Inflammatory macrophage (primary cell): ENCODE measurements at regions not wholly inside any gene's neighbourhood (a gene's known extent, or its start where the extent isn't known, plus 50 kb on each side); places are given as distances from the start of the nearest gene placed in this dataset.
"Not testable (repeated sequence)": the region's sequence is repeated elsewhere in the genome, so short reads cannot be mapped to it uniquely, and the experiment has no call there.

Experiments used
- DNase-seq, 2 donors: peaks; one replicate each; pipeline ENCODE4 v3.0.0-alpha.2; 2020 to 2022

GRCh38 chr22:49522582-49523373, 304.9 kb downstream of the BRD1 start:
- DNase-seq, result no peak

DNA sequence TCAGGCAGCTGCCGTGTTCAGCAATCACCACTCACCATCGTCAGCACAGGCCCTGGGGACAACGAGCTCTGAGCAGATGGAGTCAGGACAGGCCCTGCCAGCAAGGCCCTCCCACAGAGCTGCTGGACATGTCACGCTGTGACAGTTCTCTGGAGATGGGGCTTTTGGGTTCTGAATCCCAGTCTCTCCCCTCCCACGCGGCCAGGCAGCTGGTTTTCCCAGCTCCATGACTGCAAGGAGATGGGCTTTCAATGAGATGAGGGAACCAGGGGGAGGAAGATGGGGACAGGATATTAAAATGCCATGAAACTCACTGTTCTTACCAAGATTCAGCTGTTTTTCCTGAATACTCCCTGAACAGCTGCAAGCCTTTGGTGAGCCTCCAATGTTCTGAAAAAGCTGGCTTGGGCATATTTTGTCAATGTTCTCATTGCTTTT, 305.9 kb downstream of the BRD1 start:
- DNase-seq, result no peak

DNA sequence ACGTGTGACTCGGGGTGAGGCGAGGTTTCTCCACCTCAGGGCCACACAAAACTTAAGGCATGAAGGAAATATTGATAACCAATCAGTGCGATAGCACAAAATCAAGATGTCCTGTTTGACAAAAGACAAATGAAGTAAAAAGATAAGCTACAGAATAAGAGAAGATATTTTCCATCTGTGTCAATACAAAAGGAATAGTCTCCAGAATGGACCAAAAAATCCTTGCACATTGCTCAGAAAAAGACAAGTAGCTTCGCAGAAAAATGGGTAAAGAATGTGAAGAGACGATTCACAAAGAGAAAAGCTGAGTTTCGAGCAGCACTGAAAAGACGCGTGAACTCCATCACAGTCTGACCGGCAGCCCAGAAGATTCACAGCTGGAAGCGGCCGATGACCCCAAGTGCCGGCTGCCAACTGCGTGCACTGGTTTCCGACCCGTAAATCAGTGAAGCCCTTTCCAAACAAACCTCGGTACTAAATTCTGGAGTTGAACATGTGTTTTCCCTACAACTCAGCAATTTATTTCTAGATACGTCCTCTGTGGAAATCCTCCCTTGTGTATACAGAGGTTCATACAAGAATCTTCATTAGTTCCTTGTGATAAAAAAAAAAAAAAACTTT, 308.4 kb downstream of the BRD1 start:
- DNase-seq, result no peak

- DNase-seq, result no peak
Measured at GRCh38 chr22:49518436-49518970, 309.2 kb downstream of the BRD1 start.

DNA sequence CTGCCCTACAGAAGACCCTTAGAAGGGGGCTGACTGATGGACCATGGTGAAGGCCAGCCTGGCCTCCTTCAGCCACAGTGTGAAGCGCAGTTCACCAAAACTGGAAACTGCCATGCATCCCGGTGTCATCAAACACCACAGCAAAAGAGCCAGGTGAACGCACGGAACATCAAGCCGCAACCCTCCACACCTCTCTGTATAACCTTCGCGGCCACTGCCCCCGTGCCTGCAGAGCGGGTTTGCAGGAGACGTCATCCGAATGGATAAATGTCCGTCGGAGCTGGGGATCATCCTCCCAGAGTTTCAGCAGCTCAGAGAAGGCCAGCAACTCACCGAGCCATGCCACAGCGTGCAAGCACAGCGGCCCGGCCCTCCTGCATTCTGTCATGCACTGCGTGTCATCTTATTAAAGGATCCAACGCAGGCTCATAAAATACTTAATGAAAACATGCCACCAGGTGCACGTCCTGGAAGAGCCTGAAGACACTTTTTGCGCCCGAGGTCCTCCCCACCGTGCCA, 309.9 kb downstream of the BRD1 start:
- no peak for DNase-seq

DNA sequence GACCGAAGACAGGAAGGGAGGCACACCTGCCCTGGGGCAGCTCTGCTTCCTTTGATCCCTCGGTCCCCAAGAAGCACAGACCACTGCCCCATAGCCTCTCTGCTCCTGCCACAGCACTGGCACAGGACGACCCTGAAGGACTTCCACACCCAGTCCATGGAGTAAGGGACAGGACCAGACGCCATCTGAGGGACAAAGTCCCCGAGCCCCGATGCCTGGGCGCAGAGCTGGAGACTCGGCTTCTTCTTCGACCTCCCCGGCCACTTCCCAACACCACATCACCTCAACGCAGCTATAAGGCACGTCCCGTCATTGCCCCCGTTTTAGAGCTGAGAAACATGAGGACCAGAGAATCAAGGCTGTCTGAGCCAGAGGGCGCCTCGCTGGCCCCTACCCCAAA, 310.5 kb downstream of the BRD1 start:
- DNase-seq, result no peak

GRCh38 chr22:49515475-49515874, 312.2 kb downstream of the BRD1 start:
- DNase-seq, result peak in 1 of 2 donors; percentile 10

DNA sequence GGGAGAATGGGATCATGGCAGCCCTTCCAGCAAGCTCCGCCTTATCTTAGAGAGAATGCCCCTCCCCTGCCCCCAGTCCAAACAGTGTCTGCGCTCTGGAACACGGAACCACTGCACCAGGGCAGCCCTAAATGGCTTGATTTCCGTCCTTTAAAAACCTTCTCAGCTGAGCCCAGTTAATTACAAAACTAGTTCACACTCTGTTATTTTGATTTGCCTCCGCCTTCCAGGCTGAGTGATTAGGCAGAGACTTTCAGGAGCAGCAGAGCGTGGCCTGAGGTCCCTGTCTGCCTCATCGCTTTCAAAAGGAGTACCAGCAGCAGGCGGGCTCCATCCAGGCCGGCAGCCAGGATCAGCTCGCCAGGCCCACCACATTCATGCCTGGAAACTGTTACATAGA, 313.0 kb downstream of the BRD1 start:
- DNase-seq, result no peak

- DNase-seq, result no peak
Measured at GRCh38 chr22:49514211-49514610, 313.5 kb downstream of the BRD1 start.

DNA sequence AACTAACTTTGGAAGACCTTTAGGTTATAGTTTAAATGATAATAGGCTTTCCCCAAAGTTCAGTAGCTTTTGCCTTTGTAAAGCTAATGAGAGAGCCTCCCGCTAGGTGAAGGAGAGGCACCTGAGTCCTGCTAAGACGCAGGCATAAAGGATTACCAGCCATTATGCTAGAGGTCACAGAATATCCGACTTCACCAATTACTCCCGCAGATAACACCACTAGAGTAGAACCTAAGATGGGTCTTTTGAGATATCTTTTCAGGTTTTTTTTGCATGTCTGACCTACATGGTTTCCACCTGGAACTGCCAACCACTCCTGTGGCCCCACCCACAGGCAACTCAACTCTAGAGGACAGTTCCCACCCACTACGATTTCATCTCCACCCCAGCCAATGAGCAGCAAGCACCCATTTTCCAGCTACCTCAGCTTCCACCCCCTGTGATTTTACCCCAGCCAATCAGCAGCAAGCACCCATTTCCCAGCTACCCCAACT, 314.3 kb downstream of the BRD1 start:
- DNase-seq, result no peak

- no peak for DNase-seq
Measured at GRCh38 chr22:49512487-49513165, 315.0 kb downstream of the BRD1 start.

GRCh38 chr22:49511393-49512189, 316.1 kb downstream of the BRD1 start:
- not testable (repeated sequence) for DNase-seq

GRCh38 chr22:49510718-49511117, 317.0 kb downstream of the BRD1 start:
- no peak for DNase-seq

DNA sequence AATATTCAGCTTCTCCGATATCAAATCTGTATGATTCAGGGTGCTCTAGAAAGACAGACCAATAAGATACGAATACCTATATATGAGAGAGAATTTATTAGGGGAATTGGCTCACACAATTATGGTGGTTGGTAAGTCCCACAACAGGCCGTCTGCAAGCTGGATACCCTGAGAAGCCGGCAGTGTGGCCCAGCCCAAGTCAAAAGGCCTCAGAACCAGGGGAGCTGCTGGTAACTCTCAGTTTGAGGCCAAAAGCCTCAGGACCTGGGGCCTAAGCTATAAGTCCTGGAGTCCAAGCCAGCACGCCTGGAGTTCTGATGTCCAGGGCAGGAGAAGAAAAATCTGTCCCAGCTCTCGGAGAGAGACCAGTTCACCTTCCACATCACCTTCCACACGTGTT, 318.7 kb downstream of the BRD1 start:
- no peak for DNase-seq

- DNase-seq, result no peak
Measured at GRCh38 chr22:49508561-49508960, 319.1 kb downstream of the BRD1 start.

DNA sequence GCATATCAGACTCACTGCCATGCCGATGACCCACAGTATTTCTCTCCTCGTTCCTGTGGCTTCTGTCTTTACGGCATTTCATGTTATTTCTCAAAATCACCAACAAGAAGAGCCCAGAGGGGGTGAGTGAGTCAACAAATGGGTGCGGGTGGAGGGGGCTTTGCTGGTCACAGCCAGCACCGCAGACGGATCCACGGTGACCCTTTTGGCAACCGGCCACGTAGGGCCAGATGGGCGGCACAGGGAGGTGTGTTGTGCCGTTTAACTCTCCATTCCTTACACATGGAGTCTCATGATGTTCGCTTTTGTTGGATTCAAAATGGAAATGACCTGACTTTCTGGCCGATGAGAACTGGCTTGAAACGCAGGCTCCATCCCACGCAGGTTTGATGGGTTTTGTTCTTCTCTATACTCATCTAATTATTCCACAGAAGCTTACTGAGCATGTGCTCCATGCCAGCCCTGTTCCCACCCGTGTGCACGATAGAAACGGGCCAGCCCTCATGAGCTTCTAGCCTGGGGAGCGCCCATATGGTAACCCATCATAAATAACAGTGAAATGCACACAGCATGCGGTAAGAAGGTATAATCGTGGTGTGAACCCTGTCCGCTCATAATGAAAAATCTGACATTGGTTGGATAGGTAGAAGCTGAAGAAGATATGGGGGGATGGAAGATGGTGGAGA, 319.9 kb downstream of the BRD1 start:
- no peak for DNase-seq

DNA sequence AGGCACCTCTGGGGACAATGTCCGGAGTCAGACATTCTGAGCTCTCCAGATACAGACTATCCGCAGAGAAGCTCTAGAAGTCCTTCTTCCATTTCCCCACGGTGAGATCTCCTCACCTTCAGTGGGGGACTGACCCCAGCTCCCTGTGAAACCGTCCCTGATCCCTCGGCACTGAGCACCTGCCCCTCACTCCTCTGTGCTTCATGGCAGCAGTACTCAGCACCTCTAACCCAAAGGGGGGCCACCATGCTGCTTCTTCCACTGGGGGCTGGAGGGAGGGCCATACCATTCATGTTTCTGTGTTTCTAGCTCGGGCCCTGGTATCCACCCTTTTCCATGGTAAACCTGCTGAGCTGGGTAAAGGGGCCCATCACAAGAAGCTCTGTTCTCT, 321.7 kb downstream of the BRD1 start:
- DNase-seq, result no peak

GRCh38 chr22:49505337-49506009, 322.2 kb downstream of the BRD1 start:
- DNase-seq, result no peak

GRCh38 chr22:49503896-49504521, 323.7 kb downstream of the BRD1 start:
- no peak for DNase-seq

- no peak for DNase-seq
Measured at GRCh38 chr22:49503321-49503720, 324.4 kb downstream of the BRD1 start.
